KMS-11 (cell line): ENCODE measurements at regions not wholly inside any gene's neighbourhood (a gene's known extent, or its start where the extent isn't known, plus 50 kb on each side); places are given as distances from the start of the nearest gene placed in this dataset.

Experiments
- H2AFZ ChIP-seq: fragments of 200-600 bp; sonication (generic); 2 replicates; pipeline ENCODE4 v1.6.1; 2016; ENCODE audit warnings: antibody characterized with exemption, mixed run types, low read depth
- H3K27ac ChIP-seq: fragments of 200-600 bp; sonication (generic); 2 replicates; pipeline ENCODE4 v1.6.1; 2016; ENCODE audit warnings: mild to moderate bottlenecking, mixed run types
- H3K27me3 ChIP-seq: fragments of 200-600 bp; sonication (generic); 2 replicates; pipeline ENCODE4 v1.6.1; 2017; ENCODE audit warnings: mild to moderate bottlenecking, low read depth, mixed run types, moderate library complexity; ENCODE audit not compliant: insufficient read depth
- H3K36me3 ChIP-seq: fragments of 200-600 bp; sonication (generic); 2 replicates; pipeline ENCODE4 v1.6.1; 2017; ENCODE audit warnings: mild to moderate bottlenecking, mixed run types; ENCODE audit not compliant: insufficient read depth
- H3K4me1 ChIP-seq: fragments of 200-600 bp; sonication (generic); 2 replicates; pipeline ENCODE4 v1.6.1; 2016; ENCODE audit warnings: mild to moderate bottlenecking, low read depth, mixed run types; ENCODE audit not compliant: poor library complexity, severe bottlenecking
- H3K4me2 ChIP-seq: fragments of 200-600 bp; sonication (generic); 2 replicates; pipeline ENCODE4 v1.7.0; 2016; ENCODE audit warnings: mild to moderate bottlenecking, mixed run types
- H3K4me3 ChIP-seq: fragments of 200-600 bp; sonication (generic); IDR thresholded peaks from 2 replicates; pipeline ENCODE4 v1.6.1; 2017; ENCODE audit warnings: low read depth, low read length, mixed read lengths; ENCODE audit not compliant: insufficient read depth
- H3K79me2 ChIP-seq: fragments of 200-600 bp; sonication (generic); 2 replicates; pipeline ENCODE4 v1.6.1; 2016; ENCODE audit warnings: low read depth, mixed run types; ENCODE audit not compliant: insufficient read depth
- H3K9ac ChIP-seq: fragments of 200-600 bp; sonication (generic); 2 replicates; pipeline ENCODE4 v1.6.1; 2016; ENCODE audit warnings: mild to moderate bottlenecking, mixed run types
- H4K20me1 ChIP-seq: fragments of 200-600 bp; sonication (generic); 2 replicates; pipeline ENCODE4 v1.6.1; 2016; ENCODE audit warnings: mild to moderate bottlenecking, mixed run types; ENCODE audit not compliant: insufficient read depth
- CTCF ChIP-seq: fragments of 200-600 bp; sonication (generic); conservative IDR thresholded peaks from 2 replicates; pipeline ENCODE4 v1.6.1; 2017; ENCODE audit warnings: low read depth, mild to moderate bottlenecking, antibody characterized with exemption, low read length, moderate library complexity, mixed read lengths

GRCh38 chr5:156009583-156009982 is 317.4 kb upstream of the SGCD start:
- no peak overlapping the region for H3K4me2 ChIP-seq
- H3K4me3 ChIP-seq, result no peak overlapping the region
- no peak overlapping the region for H3K9ac ChIP-seq
- no peak overlapping the region for H3K27ac ChIP-seq
- no peak for TF ChIP-seq CTCF
- no peaks in the 10 kb centered on the region for H3K4me1 ChIP-seq
- H4K20me1 ChIP-seq, result no peaks in the 10 kb centered on the region
- no peaks in the 10 kb centered on the region for H3K79me2 ChIP-seq
- no peak overlapping the region for H2AFZ ChIP-seq
- no peaks in the 10 kb centered on the region for H3K27me3 ChIP-seq
- H3K36me3 ChIP-seq, result no peaks in the 10 kb centered on the region

GRCh38 chr5:156015137-156015536 is 311.8 kb upstream of the SGCD start:
- H3K27ac ChIP-seq, result no peak overlapping the region
- no peak for TF ChIP-seq CTCF
- no peak overlapping the region for H3K4me3 ChIP-seq

DNA sequence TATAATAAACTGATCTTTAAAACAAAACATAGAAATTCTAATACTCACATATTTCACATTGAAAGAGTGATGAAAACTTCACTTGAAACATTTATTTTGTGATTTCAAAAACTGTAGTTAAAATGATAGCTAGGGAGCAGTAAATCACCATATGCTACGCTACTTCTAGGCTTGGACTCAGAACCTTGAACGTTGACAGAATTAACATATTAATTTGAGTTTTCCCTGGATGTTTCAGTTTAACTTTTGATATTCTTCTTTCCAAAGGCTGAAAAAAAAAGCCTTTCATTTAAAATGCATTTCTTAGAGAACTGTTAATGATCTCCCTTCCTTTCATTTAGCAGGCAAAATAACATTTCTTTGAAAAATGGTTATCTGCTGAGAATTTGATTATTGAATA is 307.8 kb upstream of the SGCD start:
- Histone ChIP-seq H3K79me2 (no peaks in the 10 kb centered on the region), H3K36me3 (no peaks in the 10 kb centered on the region), H4K20me1 (no peaks in the 10 kb centered on the region), H3K27me3 (no peaks in the 10 kb centered on the region), H3K4me1 (peaks cover 5% of the 10 kb centered on the region), H2AFZ (no peak overlapping the region), H3K4me3 (no peak overlapping the region), H3K4me2 (no peak overlapping the region), H3K27ac (no peak overlapping the region), H3K9ac (no peak overlapping the region)
- TF ChIP-seq CTCF, result no peak

More at GRCh38 chr5:156015137-156015536, 311.8 kb upstream of the SGCD start:
- Histone ChIP-seq H4K20me1 (no peaks in the 10 kb centered on the region), H3K9ac (no peak overlapping the region), H2AFZ (no peak overlapping the region), H3K79me2 (no peaks in the 10 kb centered on the region), H3K4me2 (no peak overlapping the region), H3K4me1 (no peaks in the 10 kb centered on the region), H3K27me3 (no peaks in the 10 kb centered on the region), H3K36me3 (no peaks in the 10 kb centered on the region)

DNA sequence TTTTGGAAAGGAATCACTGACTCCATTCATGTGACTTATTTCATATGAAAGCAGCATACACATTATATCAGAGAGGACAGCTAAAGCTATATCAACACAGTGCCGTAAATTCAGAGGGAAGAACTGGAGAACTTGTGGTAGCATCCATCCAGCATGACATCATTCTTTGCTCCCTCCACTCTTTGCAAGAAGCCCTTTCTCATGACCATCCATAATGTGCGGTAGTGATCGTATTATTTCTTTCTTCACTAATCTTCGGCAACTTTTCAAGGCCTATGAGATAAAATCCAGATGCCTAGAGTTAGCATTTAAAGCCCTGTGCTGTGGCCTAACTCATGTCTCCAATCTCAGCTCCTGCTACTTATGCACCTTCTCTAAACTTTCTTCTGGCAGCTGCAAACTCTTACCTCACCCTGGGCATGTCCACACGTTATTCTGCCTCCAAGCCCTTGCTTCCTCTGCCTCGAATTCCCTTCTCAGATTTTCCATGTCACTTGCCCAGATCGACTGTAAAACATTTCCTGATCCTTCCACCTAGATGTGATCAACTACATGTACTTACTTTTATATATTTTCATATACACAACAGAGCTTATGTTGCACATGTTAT is 307.3 kb upstream of the SGCD start:
- H3K79me2 ChIP-seq, result no peaks in the 10 kb centered on the region
- no peak overlapping the region for H3K4me2 ChIP-seq
- no peaks in the 10 kb centered on the region for H4K20me1 ChIP-seq
- H3K36me3 ChIP-seq, result no peaks in the 10 kb centered on the region
- TF ChIP-seq CTCF, result no peak
- H3K4me1 ChIP-seq, result peaks cover 5% of the 10 kb centered on the region
- H3K27me3 ChIP-seq, result no peaks in the 10 kb centered on the region
- no peak overlapping the region for H3K9ac ChIP-seq
- no peak overlapping the region for H3K4me3 ChIP-seq
- no peak overlapping the region for H2AFZ ChIP-seq
- no peak overlapping the region for H3K27ac ChIP-seq
